Vagina (tissue), 2 donors: ENCODE measurements at regions not wholly inside any gene's neighbourhood (a gene's known extent, or its start where the extent isn't known, plus 50 kb on each side); places are given as distances from the start of the nearest gene placed in this dataset.

Source experiments
- CTCF ChIP-seq, 3 experiments: fragments of 450-650 bp in 2 of 3; fragments of 200-600 bp in 1 of 3; sonication (generic) in 1 of 3; IDR thresholded peaks; one replicate each; pipeline ENCODE4 v1.5.1; 2017 to 2019; ENCODE audit warnings: antibody characterized with exemption in 3 of 3, mild to moderate bottlenecking in 2 of 3, moderate library complexity in 2 of 3
- POLR2A ChIP-seq, 2 donors: fragments of 450-650 bp; IDR thresholded peaks; one replicate each; pipeline ENCODE4 v1.6.1; 2017; ENCODE audit warnings: antibody characterized with exemption in 2 of 2, mild to moderate bottlenecking in 2 of 2, moderate library complexity in 2 of 2
- POLR2AphosphoS5 ChIP-seq, 2 donors: sonication (generic); formaldehyde crosslinking; IDR thresholded peaks; one replicate each; pipeline ENCODE4 v1.9.0; 2017; ENCODE audit warnings: antibody characterized with exemption in 2 of 2, mild to moderate bottlenecking in 2 of 2, low read depth in 1 of 2; ENCODE audit not compliant: insufficient read depth in 1 of 2

DNA sequence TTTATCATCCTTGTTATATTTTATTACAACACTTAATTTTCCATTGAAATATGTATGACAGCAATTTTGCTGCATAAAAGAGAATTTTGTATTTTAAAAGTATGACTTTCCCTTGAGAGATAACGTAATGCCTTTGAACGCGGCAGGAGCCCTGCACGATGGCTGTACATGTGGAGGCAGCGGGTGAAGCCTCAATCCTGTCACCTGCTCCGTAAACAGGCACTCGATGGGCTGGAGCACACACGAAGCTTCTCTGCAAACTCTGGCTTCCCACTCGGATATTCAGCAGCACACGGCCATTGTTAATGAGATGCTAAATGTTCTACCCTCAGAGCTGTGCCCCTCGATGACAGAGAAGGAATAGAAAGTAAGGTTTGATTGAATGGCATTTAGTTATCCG, 184.4 kb downstream of the RTP5 start:
- TF ChIP-seq POLR2A (IDR thresholded peaks at IDR 0.05) = no peak
- TF ChIP-seq CTCF (IDR thresholded peaks at IDR 0.05) = no peak
- TF ChIP-seq POLR2AphosphoS5 (IDR thresholded peaks at IDR 0.05; ENCODE audit: insufficient read depth in 1 of 2, low read depth in 1 of 2) = no peak
